ENCODE measurements at regions not wholly inside any gene's neighbourhood (a gene's known extent, or its start where the extent isn't known, plus 50 kb on each side); places are given as distances from the start of the nearest gene placed in this dataset.

DNA sequence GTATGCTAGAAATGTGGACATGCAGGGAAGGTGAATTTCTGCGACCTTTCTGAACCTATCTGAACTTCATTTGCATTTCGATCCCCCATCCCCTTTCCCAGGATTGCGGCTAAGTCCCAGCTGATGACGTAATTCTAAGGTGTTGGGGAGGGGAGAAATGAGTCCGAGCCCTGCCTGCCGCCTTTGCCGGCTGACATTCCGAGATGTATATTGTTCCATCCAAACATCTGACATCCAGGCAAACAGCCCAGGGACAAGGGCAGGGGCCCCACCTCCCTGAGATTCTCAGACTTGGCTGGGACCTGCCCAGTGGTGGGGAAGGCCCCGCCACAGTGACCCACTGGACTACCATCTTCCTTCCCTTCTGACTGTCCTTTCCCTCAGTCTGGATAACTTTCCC is 494.6 kb downstream of the ENC1 start:
- TF ChIP-seq, protein P1, sequence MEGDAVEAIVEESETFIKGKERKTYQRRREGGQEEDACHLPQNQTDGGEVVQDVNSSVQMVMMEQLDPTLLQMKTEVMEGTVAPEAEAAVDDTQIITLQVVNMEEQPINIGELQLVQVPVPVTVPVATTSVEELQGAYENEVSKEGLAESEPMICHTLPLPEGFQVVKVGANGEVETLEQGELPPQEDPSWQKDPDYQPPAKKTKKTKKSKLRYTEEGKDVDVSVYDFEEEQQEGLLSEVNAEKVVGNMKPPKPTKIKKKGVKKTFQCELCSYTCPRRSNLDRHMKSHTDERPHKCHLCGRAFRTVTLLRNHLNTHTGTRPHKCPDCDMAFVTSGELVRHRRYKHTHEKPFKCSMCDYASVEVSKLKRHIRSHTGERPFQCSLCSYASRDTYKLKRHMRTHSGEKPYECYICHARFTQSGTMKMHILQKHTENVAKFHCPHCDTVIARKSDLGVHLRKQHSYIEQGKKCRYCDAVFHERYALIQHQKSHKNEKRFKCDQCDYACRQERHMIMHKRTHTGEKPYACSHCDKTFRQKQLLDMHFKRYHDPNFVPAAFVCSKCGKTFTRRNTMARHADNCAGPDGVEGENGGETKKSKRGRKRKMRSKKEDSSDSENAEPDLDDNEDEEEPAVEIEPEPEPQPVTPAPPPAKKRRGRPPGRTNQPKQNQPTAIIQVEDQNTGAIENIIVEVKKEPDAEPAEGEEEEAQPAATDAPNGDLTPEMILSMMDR (IDR thresholded peaks at IDR 0.05; ENCODE audit: insufficient read depth in 1 of 2, low read depth in 1 of 2, low read length in 1 of 2, severe bottlenecking in 1 of 2, unreplicated experiment in 1 of 2): no peak
- no peak for DNase-seq
- POLR2A ChIA-PET: no interaction called here
- no TSS peak for BruUV-seq (replicated peaks)
- Mint-ChIP-seq H3K27ac (ENCODE audit: unreplicated experiment) (no peak overlapping the region), H3K4me1 (ENCODE audit: low read depth, unreplicated experiment) (no peaks in the 10 kb centered on the region), H3K27me3 (ENCODE audit: insufficient read depth, unreplicated experiment) (no peaks in the 10 kb centered on the region), H3K9me3 (ENCODE audit: unreplicated experiment) (no peaks in the 10 kb centered on the region), H3K4me3 (ENCODE audit: unreplicated experiment) (no peak overlapping the region), H3K36me3 (ENCODE audit: insufficient read depth, unreplicated experiment) (no peaks in the 10 kb centered on the region)
- Histone ChIP-seq H3K9me3 (no peaks in the 10 kb centered on the region), H3K36me3 (ENCODE audit: control insufficient read depth, insufficient read depth, low read length) (no peaks in the 10 kb centered on the region), H3K27me3 (replicated peaks; ENCODE audit: control insufficient read depth, insufficient read depth, low read length) (no peaks in the 10 kb centered on the region), H3K4me1 (no peaks in the 10 kb centered on the region), H3K4me3 (ENCODE audit: low read depth, low read length) (no peak overlapping the region)
- CTCF ChIA-PET: no interaction called here
- intact Hi-C loops (cut with micrococcal nuclease; ENCODE audit: unreplicated experiment): no loop called here

DNA sequence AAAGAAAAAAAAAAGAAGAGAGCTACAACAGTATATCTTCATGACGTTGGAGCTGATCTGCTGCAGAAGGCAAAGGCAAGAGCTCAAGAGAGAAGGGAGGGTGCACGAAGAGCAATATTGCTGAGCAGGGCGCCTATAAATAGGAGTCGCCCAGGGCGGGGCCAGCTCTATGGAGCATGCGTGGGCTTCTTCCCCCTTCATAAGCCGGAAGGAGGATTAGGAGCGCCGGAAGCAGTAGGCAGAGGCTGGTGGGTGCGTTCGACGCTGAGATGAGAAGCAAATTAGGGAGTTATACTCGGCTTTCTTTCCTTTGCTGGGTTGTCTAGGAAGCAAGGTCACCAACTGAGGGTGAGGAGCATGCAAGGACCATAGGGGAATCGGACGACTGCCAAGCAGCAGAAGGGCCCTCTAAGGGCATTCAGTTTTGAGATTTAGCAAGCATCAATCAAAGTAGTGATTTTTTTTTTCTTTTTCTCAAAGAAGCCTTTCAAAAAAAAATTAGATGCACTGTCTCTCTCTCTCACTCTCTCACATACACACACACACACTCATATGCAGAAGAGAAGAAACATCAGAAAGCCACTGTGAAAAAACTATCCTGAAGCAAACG is 496.7 kb downstream of the ENC1 start:
- H3K9me3 Mint-ChIP-seq (ENCODE audit: unreplicated experiment): no peaks in the 10 kb centered on the region
- ChIA-PET CTCF (interaction anchor here (0.6 kb wide), 1 partner anchor 195 kb away, joined by 3 read pairs; no protein-coding TSS in a partner anchor), POLR2A (no interaction called here)
- no peak overlapping the region for H3K27ac Mint-ChIP-seq (ENCODE audit: unreplicated experiment)
- H3K9me3 ChIP-seq: no peaks in the 10 kb centered on the region
- no peaks in the 10 kb centered on the region; the same call in 1 of the 2 replicates for H3K27me3 ChIP-seq (replicated peaks; ENCODE audit: control insufficient read depth, insufficient read depth, low read length)
- H3K36me3 ChIP-seq (ENCODE audit: control insufficient read depth, insufficient read depth, low read length): no peaks in the 10 kb centered on the region
- no peaks in the 10 kb centered on the region for H3K36me3 Mint-ChIP-seq (ENCODE audit: insufficient read depth, unreplicated experiment)
- H3K4me3 Mint-ChIP-seq (ENCODE audit: unreplicated experiment): no peak overlapping the region
- no peak for DNase-seq
- no peak overlapping the region for H3K4me3 ChIP-seq (ENCODE audit: low read depth, low read length)
- intact Hi-C loops (cut with micrococcal nuclease; ENCODE audit: unreplicated experiment): no loop called here
- BruUV-seq (replicated peaks): no TSS peak
- H3K4me1 Mint-ChIP-seq (ENCODE audit: low read depth, unreplicated experiment): no peaks in the 10 kb centered on the region
- no peaks in the 10 kb centered on the region for H3K27me3 Mint-ChIP-seq (ENCODE audit: insufficient read depth, unreplicated experiment)
- TF ChIP-seq, protein P1 (IDR thresholded peaks at IDR 0.05; ENCODE audit: insufficient read depth in 1 of 2, low read depth in 1 of 2, low read length in 1 of 2, severe bottlenecking in 1 of 2, unreplicated experiment in 1 of 2): no peak
- H3K4me1 ChIP-seq: no peaks in the 10 kb centered on the region

DNA sequence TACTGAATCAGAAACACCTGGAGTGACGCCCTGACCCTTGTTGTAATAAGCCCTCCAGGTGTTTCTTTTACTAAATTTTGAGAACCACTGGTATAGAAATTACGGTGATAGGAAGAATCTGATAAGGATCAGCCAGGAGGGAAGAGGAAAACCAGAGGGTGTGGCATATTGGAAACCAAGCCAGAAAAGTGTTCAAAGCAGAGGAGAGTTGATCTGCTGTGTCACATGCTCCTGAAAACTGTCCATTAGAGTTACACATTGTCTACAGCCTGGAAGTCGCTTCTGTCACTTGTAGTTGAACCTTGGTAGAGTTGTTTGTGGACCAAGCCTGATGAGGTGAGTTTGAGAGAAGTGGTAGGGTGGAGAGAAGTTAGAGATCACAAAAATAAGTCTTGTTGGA is 497.4 kb downstream of the ENC1 start:
- Mint-ChIP-seq H3K4me3 (ENCODE audit: unreplicated experiment) (no peak overlapping the region), H3K27me3 (ENCODE audit: insufficient read depth, unreplicated experiment) (no peaks in the 10 kb centered on the region), H3K36me3 (ENCODE audit: insufficient read depth, unreplicated experiment) (no peaks in the 10 kb centered on the region), H3K9me3 (ENCODE audit: unreplicated experiment) (no peaks in the 10 kb centered on the region), H3K4me1 (ENCODE audit: low read depth, unreplicated experiment) (no peaks in the 10 kb centered on the region), H3K27ac (ENCODE audit: unreplicated experiment) (no peak overlapping the region)
- CTCF ChIA-PET: no interaction called here
- no peak overlapping the region for H3K4me3 ChIP-seq (ENCODE audit: low read depth, low read length)
- TF ChIP-seq, protein P1 (IDR thresholded peaks at IDR 0.05; ENCODE audit: insufficient read depth in 1 of 2, low read depth in 1 of 2, low read length in 1 of 2, severe bottlenecking in 1 of 2, unreplicated experiment in 1 of 2): no peak
- BruUV-seq (replicated peaks): no TSS peak
- H3K4me1 ChIP-seq: no peaks in the 10 kb centered on the region
- DNase-seq: no peak
- no peaks in the 10 kb centered on the region; the same call in 1 of the 2 replicates for H3K27me3 ChIP-seq (replicated peaks; ENCODE audit: control insufficient read depth, insufficient read depth, low read length)
- POLR2A ChIA-PET: no interaction called here
- no peaks in the 10 kb centered on the region for H3K36me3 ChIP-seq (ENCODE audit: control insufficient read depth, insufficient read depth, low read length)
- no peaks in the 10 kb centered on the region for H3K9me3 ChIP-seq
- intact Hi-C loops (cut with micrococcal nuclease; ENCODE audit: unreplicated experiment): no loop called here
